GM12878 (cell line): ENCODE measurements at regions not wholly inside any gene's neighbourhood (a gene's known extent, or its start where the extent isn't known, plus 50 kb on each side); places are given as distances from the start of the nearest gene placed in this dataset.

Source experiments
- ATAC-seq: fragments of 200-7000 bp; cut with Tn5 transposase; 3 replicates; pipeline ENCODE4 v1.9.1; 2020; ENCODE audit warnings: mild to moderate bottlenecking, moderate library complexity
- BruUV-seq: library from RNA; stranded (reverse); fragments of 400-500 nt; replicated peaks from 2 replicates; lab custom pipeline; 2021; lab: Mats Ljungman, UMichigan
- CTCF ChIA-PET: fragments of 300-600 bp; sonication (Branson Sonifier 250); formaldehyde crosslinking; extraction: SDS; loops from one replicate; lab custom pipeline; 2021; ENCODE audit warnings: inconsistent platforms; lab: Yijun Ruan, JAX
- POLR2A ChIA-PET: fragments of 350-600 bp; formaldehyde crosslinking; extraction: SDS; loops from one replicate; lab custom pipeline; 2021; ENCODE audit warnings: inconsistent platforms; lab: Charles Lee
- RAD21 ChIA-PET: fragments of 300-600 bp; sonication (Branson Sonifier 250); formaldehyde crosslinking; loops from one replicate; lab custom pipeline; 2023; ENCODE audit warnings: antibody characterized with exemption; ENCODE audit not compliant: unreplicated experiment; lab: Charles Lee
- SMC1A ChIA-PET: fragments of 300-600 bp; sonication (Branson Sonifier 250); formaldehyde crosslinking; loops from one replicate; lab custom pipeline; 2023; ENCODE audit not compliant: unreplicated experiment, uncharacterized antibody; lab: Charles Lee
- DNase-seq: peaks from one replicate; pipeline ENCODE4 v3.0.0-alpha.2; 2011; ENCODE audit warnings: low read depth, low spot score
- FAIRE-seq: peaks from 3 replicates; lab custom pipeline; 2011; peaks lifted over from hg19 to GRCh38; lab: Jason Lieb, UNC
- H2AFZ ChIP-seq: 2 replicates; pipeline ENCODE4 v1.6.0; 2011; ENCODE audit warnings: low read depth, low read length, control low read depth; ENCODE audit not compliant: control insufficient read depth
- H3K27ac ChIP-seq: 2 replicates; pipeline ENCODE4 v1.5.1; 2011; ENCODE audit warnings: control low read depth; ENCODE audit not compliant: control insufficient read depth, insufficient read depth
- H3K27me3 ChIP-seq, 2 experiments: replicated peaks in 1 of 2; 2 replicates each; pipeline versions ENCODE4 v1.6.0 to v1.6.1; 2011; ENCODE audit warnings: low read length in 1 of 2; ENCODE audit not compliant: control insufficient read depth in 2 of 2, insufficient read depth in 2 of 2
- H3K36me3 ChIP-seq, 2 experiments: 2 replicates each; pipeline ENCODE4 v1.5.1; 2011; ENCODE audit warnings: low read length in 1 of 2; ENCODE audit not compliant: control insufficient read depth in 2 of 2, insufficient read depth in 2 of 2
- H3K4me1 ChIP-seq: 2 replicates; pipeline ENCODE4 v1.6.1; 2011; ENCODE audit warnings: mild to moderate bottlenecking, low read length, moderate library complexity, mixed read lengths; ENCODE audit not compliant: control insufficient read depth, insufficient read depth
- H3K4me2 ChIP-seq: 2 replicates; pipeline ENCODE4 v1.6.0; 2011; ENCODE audit warnings: control low read depth; ENCODE audit not compliant: control insufficient read depth, insufficient read depth
- H3K4me3 ChIP-seq: fragments of 200-600 bp; sonication (generic); 2 replicates; pipeline ENCODE4 v1.5.1; 2016
- H3K79me2 ChIP-seq: 2 replicates; pipeline ENCODE4 v1.6.0; 2011; ENCODE audit warnings: low read length; ENCODE audit not compliant: control insufficient read depth, insufficient read depth
- H3K9ac ChIP-seq: 2 replicates; pipeline ENCODE4 v1.8.0; 2011; ENCODE audit warnings: low read length, control low read depth, mixed read lengths; ENCODE audit not compliant: control insufficient read depth, insufficient read depth
- H3K9me3 ChIP-seq: replicated peaks from 3 replicates; pipeline ENCODE4 v1.5.1; 2011; ENCODE audit warnings: mild to moderate bottlenecking, low read length; ENCODE audit not compliant: control insufficient read depth, insufficient read depth
- H4K20me1 ChIP-seq: 2 replicates; pipeline ENCODE4 v1.6.0; 2011; ENCODE audit not compliant: control insufficient read depth, insufficient read depth
- CHD4 ChIP-seq: fragments of 200-600 bp; sonication (generic); IDR thresholded peaks from 2 replicates; pipeline ENCODE4 v1.6.1; 2016; ENCODE audit warnings: mild to moderate bottlenecking
- HCFC1 ChIP-seq: fragments of 150-350 bp; IDR thresholded peaks from 2 replicates; pipeline ENCODE4 v1.6.1; 2014; ENCODE audit warnings: low read length
- RFX5 ChIP-seq: IDR thresholded peaks from 2 replicates; pipeline ENCODE4 v1.6.1; 2011; ENCODE audit warnings: low read depth, low read length, improper control_type of control experiment
- RUNX3 ChIP-seq: IDR thresholded peaks from 2 replicates; pipeline ENCODE4 v1.6.1; 2012; ENCODE audit warnings: low read length, inconsistent platforms
- TAF1 ChIP-seq: IDR thresholded peaks from 2 replicates; pipeline ENCODE4 v1.6.1; 2011; ENCODE audit warnings: mild to moderate bottlenecking, low read depth, low read length, borderline replicate concordance
- USF2 ChIP-seq: IDR thresholded peaks from 2 replicates; pipeline ENCODE4 v1.6.1; 2011; ENCODE audit warnings: low read depth, low read length, improper control_type of control experiment, borderline replicate concordance
- WGBS: methylation state at CpG from one replicate; pipeline ENCODE4 v1.1.6; 2016; ENCODE audit warnings: low lambda C conversion rate; ENCODE audit not compliant: insufficient replicate concordance, insufficient coverage; ENCODE audit errors: missing lambda C conversion rate; 5-methylcytosine and 5-hydroxymethylcytosine counted together
- in situ Hi-C: fragments of 300-500 bp; cut with MboI; formaldehyde crosslinking; loops from 9 replicates; pipeline ENCODE4 v1.14.3; 2018; ENCODE audit warnings: mixed read lengths
- intact Hi-C: fragments of 100-400 bp; cut with micrococcal nuclease; formaldehyde crosslinking; loops from one replicate; pipeline ENCODE4 v1.14.2; 2022; ENCODE audit not compliant: unreplicated experiment
- TF ChIP-seq, protein P1 (sequence below): fragments of 450-650 bp; IDR thresholded peaks from 2 replicates; pipeline ENCODE4 v1.6.1; 2017; ENCODE audit warnings: mild to moderate bottlenecking

DNA sequence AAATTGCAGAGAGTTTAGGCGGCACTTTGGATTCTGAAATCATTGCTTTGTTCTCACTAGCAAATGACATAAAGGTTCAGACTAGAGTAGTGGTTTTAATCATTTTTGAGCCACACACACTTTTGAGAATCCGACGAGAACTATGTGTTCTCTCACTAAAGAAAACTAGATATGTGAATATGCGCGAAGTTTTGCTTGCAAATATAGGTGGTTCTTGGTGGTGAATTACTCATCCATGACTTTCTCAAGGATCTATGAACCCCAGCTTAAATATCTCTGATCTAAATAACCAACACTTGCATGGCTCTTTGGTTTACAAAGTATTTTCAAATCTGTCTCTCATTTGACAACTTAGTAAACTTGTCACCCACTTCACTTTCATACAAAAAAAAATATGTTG, 54.8 kb downstream of the NOG start:
- no peaks in the 10 kb centered on the region for H4K20me1 ChIP-seq
- in situ Hi-C loops (no loop called here), intact Hi-C loops (no loop called here)
- no peaks in the 10 kb centered on the region for H3K79me2 ChIP-seq
- H3K4me1 ChIP-seq: no peaks in the 10 kb centered on the region
- no peaks in the 10 kb centered on the region for H3K27me3 ChIP-seq
- BruUV-seq: no TSS peak
- ATAC-seq (no peak), DNase-seq (no peak), FAIRE-seq (no peak)
- H2AFZ ChIP-seq: no peak overlapping the region
- WGBS: 36% methylated on average over 5 of the region's 5 CpGs
- no peak overlapping the region for H3K9ac ChIP-seq
- SMC1A ChIA-PET: no interaction called here
- POLR2A ChIA-PET: no interaction called here
- CTCF ChIA-PET: no interaction called here
- no peak overlapping the region for H3K27ac ChIP-seq
- H3K36me3 ChIP-seq: no peaks in the 10 kb centered on the region
- H3K4me2 ChIP-seq: no peak overlapping the region
- no peak overlapping the region for H3K4me3 ChIP-seq
- no peak for TF ChIP-seq RUNX3
- no peak for TF ChIP-seq HCFC1
- no peak for TF ChIP-seq RFX5
- TF ChIP-seq USF2: no peak
- TF ChIP-seq TAF1: no peak
- no peak for TF ChIP-seq CHD4
- TF ChIP-seq, protein P1, sequence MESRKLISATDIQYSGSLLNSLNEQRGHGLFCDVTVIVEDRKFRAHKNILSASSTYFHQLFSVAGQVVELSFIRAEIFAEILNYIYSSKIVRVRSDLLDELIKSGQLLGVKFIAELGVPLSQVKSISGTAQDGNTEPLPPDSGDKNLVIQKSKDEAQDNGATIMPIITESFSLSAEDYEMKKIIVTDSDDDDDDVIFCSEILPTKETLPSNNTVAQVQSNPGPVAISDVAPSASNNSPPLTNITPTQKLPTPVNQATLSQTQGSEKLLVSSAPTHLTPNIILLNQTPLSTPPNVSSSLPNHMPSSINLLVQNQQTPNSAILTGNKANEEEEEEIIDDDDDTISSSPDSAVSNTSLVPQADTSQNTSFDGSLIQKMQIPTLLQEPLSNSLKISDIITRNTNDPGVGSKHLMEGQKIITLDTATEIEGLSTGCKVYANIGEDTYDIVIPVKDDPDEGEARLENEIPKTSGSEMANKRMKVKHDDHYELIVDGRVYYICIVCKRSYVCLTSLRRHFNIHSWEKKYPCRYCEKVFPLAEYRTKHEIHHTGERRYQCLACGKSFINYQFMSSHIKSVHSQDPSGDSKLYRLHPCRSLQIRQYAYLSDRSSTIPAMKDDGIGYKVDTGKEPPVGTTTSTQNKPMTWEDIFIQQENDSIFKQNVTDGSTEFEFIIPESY: no peak
- no peaks in the 10 kb centered on the region for H3K9me3 ChIP-seq
- RAD21 ChIA-PET: no interaction called here
